Type B pancreatic cell (in vitro differentiated cells): ENCODE measurements at regions not wholly inside any gene's neighbourhood (a gene's known extent, or its start where the extent isn't known, plus 50 kb on each side); places are given as distances from the start of the nearest gene placed in this dataset.
"Not testable (repeated sequence)": the region's sequence is repeated elsewhere in the genome, so short reads cannot be mapped to it uniquely, and the experiment has no call there.

Experiments
- DNase-seq: peaks from one replicate; pipeline ENCODE4 v3.0.0; 2021; ENCODE audit warnings: mixed read lengths; ENCODE audit not compliant: unreplicated experiment; ENCODE audit errors: extremely low spot score
- H3K27ac Mint-ChIP-seq: 2 replicates; pipeline ENCODE4 v1.8.0; 2021; ENCODE audit warnings: mild to moderate bottlenecking, mixed read lengths
- H3K27me3 Mint-ChIP-seq: 2 replicates; pipeline ENCODE4 v1.8.0; 2021; ENCODE audit warnings: mixed read lengths
- H3K36me3 Mint-ChIP-seq: 2 replicates; pipeline ENCODE4 v1.8.0; 2021; ENCODE audit warnings: mixed read lengths
- H3K4me1 Mint-ChIP-seq: one replicate; pipeline ENCODE4 v1.8.0; 2021; ENCODE audit warnings: mixed read lengths; ENCODE audit not compliant: unreplicated experiment
- H3K4me3 Mint-ChIP-seq: 2 replicates; pipeline ENCODE4 v1.8.0; 2021; ENCODE audit warnings: mild to moderate bottlenecking, mixed read lengths
- H3K9me3 Mint-ChIP-seq: 2 replicates; pipeline ENCODE4 v1.8.0; 2021; ENCODE audit warnings: mixed read lengths
- CTCF ChIP-seq: fragments of 200-600 bp; sonication (generic); conservative IDR thresholded peaks from 2 replicates; pipeline ENCODE4 v1.5.0; 2021; ENCODE audit warnings: antibody characterized with exemption, mild to moderate bottlenecking

GRCh38 chr2:149692961-149693396 lies 105.4 kb upstream of the MMADHC start:
- Mint-ChIP-seq H3K27ac (no peak overlapping the region), H3K27me3 (peaks cover 2% of the 10 kb centered on the region), H3K9me3 (no peaks in the 10 kb centered on the region), H3K4me3 (no peak overlapping the region), H3K4me1 (no peaks in the 10 kb centered on the region), H3K36me3 (no peaks in the 10 kb centered on the region)
- no peak for DNase-seq
- no peak for TF ChIP-seq CTCF

- no peak for DNase-seq
- Mint-ChIP-seq H3K36me3 (no peaks in the 10 kb centered on the region), H3K9me3 (no peaks in the 10 kb centered on the region), H3K4me1 (peaks cover 5% of the 10 kb centered on the region), H3K27me3 (peaks cover 2% of the 10 kb centered on the region), H3K4me3 (no peak overlapping the region), H3K27ac (no peak overlapping the region)
- no peak for TF ChIP-seq CTCF
These were observed 103.2 kb upstream of the MMADHC start for GRCh38 chr2:149690825-149691224.

- no peak for TF ChIP-seq CTCF
- Mint-ChIP-seq H3K36me3 (no peaks in the 10 kb centered on the region), H3K27ac (no peak overlapping the region), H3K4me3 (no peak overlapping the region), H3K4me1 (peaks cover 5% of the 10 kb centered on the region), H3K9me3 (no peaks in the 10 kb centered on the region), H3K27me3 (peaks cover 2% of the 10 kb centered on the region)
- DNase-seq, result no peak
These were observed 99.5 kb upstream of the MMADHC start for GRCh38 chr2:149687052-149687427.

GRCh38 chr2:149686136-149687051 lies 98.8 kb upstream of the MMADHC start:
- no peaks in the 10 kb centered on the region for H3K36me3 Mint-ChIP-seq
- H3K4me1 Mint-ChIP-seq, result peaks cover 5% of the 10 kb centered on the region
- no peak for DNase-seq
- TF ChIP-seq CTCF, result no peak
- H3K9me3 Mint-ChIP-seq, result no peaks in the 10 kb centered on the region
- H3K4me3 Mint-ChIP-seq, result no peak overlapping the region
- peaks cover 2% of the 10 kb centered on the region for H3K27me3 Mint-ChIP-seq
- no peak overlapping the region for H3K27ac Mint-ChIP-seq

GRCh38 chr2:149685401-149685800 lies 97.8 kb upstream of the MMADHC start:
- not testable (repeated sequence) for H3K4me3 Mint-ChIP-seq, H3K27ac Mint-ChIP-seq

GRCh38 chr2:149679286-149679685 lies 91.7 kb upstream of the MMADHC start:
- Mint-ChIP-seq H3K9me3 (peaks cover 5% of the 10 kb centered on the region), H3K4me3 (no peak overlapping the region), H3K36me3 (no peaks in the 10 kb centered on the region), H3K27me3 (no peaks in the 10 kb centered on the region), H3K27ac (no peak overlapping the region), H3K4me1 (no peaks in the 10 kb centered on the region)
- TF ChIP-seq CTCF, result no peak
- no peak for DNase-seq

More at GRCh38 chr2:149685401-149685800, 97.8 kb upstream of the MMADHC start:
- H3K9me3 Mint-ChIP-seq, H3K4me1 Mint-ChIP-seq, H3K36me3 Mint-ChIP-seq, DNase-seq, H3K27me3 Mint-ChIP-seq: not testable (repeated sequence)
